NCI-H187 (cell line): ENCODE measurements at regions not wholly inside any gene's neighbourhood (a gene's known extent, or its start where the extent isn't known, plus 50 kb on each side); places are given as distances from the start of the nearest gene placed in this dataset.

Experiments
- DNase-seq, 2 experiments: peaks; one replicate each; lab custom pipeline; 2025; lab: John Stamatoyannopoulos, UW

DNA sequence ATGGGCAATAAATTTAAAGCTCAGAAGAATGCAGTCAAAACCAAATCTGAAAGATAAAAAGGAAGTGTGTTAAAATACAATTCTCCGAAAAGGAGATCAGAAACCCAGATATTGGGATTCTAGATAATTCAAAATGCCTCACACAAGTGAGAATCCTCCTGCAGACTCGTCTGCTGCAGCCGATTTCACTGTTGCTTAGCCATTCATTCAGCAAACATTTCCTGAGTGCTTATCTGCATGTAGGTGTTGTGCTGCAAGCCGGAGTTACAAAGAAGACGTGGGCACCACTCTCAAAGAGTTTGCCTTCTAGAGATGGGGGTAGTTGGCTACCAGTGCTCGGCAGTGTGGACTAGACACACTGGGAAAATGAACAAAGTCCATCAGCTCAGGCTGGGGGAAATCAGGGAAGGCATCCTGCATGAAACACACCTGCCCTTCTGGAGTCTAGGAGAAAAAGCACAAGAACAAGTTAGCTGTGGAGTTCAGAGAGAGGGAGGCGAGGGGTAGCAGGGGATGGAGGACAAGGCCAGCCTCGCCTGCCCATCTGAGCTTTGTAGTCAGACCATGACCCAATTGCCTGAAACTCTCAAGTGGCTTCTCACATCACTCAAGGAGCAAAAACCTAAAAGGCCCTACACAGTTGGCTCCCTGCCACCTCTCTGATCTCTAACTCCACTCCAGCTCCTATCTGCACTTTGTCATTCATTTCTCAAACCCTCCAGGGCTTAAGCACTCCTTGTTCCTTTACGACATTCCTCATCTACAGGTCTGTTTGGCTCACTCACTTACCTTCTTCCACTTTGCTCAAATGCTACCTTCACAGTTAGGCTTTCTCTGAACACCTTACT, 310.0 kb upstream of the DDHD1 start:
- DNase-seq, result peak; percentile 94

DNA sequence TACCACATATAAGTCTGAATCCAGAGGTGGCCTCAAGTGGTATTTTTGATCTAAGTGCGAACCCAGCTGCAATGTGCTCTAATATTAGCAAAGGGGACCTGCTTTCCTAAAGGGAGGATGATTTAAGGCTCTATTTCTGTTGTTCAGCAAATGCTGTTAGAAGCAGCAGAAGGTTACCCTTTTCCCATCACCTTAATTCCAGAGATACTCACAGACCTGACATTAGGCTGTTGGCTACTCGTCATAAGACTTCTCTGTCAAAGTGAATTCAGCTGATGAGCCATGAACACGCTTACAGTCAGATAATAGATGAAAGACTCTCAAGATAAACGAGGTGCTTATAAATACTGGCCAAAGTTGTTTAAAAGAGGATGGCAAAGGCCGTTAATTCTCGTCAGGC, 308.7 kb upstream of the DDHD1 start:
- peak; percentile 43 to 93 for DNase-seq

DNA sequence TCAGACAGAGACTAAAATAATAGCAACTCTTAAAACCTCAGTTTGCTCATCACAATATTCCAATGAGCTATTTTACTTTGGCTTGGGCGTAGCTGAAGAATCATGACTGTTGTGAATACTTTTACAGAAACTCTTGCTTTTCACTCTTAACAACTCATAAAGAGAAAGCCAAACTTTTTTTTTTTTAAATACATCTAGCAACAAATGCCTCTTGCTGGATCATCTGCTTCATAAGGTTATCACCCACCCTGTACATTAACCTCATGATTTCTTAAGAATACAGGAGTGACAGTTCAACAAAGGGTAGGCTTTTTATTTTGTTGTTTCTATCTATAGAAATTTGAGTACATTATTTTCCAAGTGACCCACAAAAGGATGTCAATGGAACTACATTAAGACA, 307.4 kb upstream of the DDHD1 start:
- no peak for DNase-seq

DNA sequence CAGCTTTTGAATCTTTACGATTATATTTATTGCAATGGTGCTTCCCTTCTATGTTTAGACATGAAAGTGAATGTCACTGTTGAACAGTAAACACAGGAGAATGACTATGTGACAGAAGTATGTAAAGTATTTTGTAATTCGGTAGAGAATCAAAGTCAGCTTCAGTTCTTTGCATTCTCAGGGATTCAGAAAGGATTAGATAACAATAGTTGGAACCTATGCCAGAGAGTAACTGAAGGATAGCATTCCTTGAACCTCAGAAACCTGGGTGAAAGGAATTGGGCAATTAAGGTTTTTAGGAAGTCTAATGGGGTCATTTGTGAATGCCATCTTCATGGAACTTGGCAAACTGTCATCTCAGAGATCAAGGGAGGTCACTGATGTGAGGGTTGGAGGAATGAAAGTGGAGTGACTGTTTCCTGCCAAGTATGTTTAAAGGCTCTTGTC, 305.3 kb upstream of the DDHD1 start:
- DNase-seq, result no peak

DNA sequence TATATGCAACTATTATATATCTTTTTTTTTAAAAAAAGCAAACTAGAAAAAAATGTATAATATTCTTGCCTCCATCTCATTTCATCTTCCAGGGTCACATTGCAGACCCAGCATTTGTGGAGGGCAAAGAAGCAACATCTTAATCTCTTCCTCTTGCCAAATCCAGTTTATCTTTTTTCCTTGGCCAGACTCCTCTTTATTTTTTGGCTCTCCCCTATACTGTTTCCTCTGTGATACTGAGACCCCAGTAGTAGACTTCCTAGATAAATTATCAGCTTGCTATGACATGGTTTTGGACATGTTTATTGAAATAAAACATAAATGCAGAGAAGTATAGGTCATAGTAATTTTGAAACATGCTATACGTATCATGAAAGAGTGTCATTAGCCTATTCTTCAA, 303.8 kb upstream of the DDHD1 start:
- DNase-seq, result no peak

DNA sequence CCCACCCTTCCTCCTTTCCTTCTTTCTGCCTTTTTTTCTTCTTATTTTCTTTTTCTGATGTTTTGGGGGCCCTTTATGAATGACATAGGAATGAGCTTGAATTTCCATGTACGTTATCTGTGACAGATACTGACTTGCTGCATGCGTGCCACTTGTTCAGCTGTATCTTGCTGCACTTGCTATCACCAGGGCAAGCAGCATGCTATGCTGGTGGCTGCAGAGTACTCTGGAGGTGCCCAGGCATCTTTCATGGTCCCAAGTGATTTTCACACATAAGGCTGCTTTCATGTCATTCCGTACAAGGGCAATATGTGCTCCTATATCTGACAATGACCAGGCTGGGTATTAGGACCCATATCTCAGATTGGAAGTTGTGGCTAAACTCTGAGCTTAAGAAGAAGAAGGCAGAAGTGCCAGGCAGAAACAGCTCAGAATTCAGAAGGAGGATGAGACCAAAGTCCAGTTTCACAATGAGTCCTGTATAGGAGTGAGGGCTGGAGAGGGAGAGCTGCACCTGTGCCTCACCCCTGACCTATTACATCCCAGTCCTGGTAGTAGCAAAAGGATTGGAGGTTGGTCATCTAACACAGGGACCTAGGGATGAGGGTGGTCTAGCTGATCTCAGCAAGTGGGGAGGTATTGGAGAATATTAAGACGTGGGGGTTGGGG, 299.0 kb upstream of the DDHD1 start:
- no peak for DNase-seq

DNA sequence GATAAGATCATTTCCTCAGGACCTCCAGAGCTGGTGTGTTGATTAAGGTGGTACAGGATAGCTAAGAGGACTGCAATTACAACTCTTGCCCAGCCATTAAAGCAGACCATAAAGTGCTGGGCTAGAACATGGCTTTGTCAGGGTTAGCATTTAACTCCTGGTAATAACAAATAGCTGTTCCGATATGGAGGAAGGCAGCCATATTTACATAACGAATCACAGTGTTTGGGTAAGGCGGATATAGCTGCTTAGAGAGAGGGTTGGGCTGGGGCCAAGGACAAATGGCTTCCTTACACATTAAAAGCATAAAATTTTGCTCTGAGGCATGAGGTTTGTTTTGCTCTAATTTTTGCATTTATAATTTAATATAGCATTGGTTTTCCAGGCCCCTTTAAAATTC, 297.7 kb upstream of the DDHD1 start:
- no peak for DNase-seq

DNA sequence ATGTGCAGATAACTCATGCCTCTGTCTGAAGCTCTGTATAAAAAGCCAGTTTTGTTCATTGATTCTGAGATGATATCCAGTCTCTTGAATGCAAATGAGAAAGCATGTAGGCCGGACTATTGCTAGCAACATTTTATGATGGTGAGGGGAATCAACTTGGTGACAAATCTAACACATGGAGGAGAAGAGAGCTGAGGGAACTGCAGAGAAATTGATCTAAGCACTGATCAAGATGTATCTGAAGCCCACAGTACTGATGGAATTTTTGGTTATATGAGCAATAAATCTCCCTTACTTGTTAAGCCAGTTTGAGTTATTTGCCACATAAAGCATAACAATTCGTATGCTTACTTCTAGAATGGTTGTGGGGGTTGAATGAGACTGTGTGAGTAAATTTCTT, 295.6 kb upstream of the DDHD1 start:
- no peak for DNase-seq

DNA sequence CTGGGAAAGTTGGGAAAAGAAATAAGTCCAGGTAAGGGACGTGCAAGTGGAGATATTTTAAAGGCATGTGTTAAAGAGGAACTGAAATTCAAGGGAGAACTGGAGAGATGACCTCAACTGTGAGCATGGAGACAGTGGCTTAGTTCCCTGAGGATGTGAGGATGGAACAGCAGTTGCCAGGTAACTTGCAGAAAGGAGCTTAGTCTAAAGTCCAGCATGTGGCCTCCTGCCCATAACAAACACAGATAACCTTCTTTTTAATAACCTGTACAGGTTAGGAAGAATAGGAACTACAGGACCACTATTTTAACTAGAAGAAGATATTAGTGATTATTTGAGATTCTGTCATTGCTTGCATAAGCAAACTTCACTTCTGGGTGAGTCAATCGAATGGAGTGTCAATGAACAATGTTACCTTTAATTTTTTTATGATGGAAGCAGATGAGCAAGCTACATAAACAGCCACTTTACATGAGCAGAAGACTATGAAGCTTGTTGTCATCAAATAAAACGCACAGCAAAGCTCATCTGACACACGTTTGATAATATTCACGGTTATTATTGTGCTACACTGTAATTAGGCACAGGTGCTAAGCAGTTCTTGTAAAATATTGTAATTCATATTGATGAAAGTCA, 291.7 kb upstream of the DDHD1 start:
- no peak for DNase-seq

DNA sequence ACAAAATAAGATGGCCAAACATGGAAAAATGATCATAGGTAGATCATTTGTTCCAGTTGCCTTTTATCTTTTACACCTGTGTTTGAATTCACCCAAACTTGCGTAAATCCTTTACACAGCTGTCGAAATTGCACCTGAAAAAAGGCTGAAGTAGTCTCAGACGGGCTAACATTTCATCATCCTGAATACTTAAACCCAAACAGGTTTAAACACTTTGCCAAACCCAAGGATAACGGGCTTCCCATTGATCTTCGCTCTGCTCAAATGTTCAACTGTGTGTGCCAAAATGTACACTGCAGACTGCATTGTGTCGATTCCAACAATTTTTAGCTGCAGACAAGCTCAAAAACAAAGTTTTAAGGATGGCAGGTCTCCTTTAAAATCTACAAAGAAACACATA, 288.7 kb upstream of the DDHD1 start:
- DNase-seq, result no peak

DNA sequence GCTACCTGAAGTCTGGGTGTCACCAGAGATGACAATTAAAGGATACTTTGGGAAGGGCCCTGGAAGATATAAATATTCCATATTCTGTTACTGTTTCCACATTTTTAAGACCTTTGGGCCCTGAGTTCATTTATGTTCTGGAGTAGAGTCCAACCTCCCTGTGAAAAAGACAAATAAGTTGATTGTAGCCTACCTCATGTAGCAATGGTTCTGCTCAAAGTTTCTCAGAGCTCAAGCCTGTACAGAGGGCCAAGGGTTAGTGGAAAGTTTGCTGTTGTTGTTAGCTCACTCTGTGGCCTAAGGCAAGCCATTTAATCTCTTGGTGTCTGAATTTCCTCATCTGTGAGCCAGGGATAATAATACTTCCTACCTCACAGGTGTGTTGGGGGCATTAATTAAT, 284.7 kb upstream of the DDHD1 start:
- DNase-seq, result no peak

DNA sequence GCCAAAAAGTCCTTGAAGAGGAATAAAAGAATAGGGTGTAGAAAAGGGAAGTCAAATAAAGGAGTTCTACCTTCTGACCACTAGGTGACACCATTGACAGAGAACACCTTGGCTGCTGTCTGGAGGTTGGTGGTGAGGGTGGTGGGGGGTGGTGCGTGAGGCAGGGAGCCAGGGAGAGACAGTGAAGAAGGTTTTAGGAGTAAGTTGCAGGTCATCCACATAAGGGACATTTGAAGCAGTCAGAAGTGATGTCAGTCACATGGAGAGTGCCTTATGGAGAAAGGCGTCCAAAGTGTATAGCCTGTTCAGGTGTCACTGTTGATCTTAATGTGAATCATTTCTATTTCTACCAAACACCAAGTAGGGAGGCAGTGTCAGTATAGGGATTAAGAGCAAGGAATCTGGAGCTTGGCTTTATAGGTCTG, 279.3 kb upstream of the DDHD1 start:
- peak in 1 of 2 experiments; percentile 12 for DNase-seq

DNA sequence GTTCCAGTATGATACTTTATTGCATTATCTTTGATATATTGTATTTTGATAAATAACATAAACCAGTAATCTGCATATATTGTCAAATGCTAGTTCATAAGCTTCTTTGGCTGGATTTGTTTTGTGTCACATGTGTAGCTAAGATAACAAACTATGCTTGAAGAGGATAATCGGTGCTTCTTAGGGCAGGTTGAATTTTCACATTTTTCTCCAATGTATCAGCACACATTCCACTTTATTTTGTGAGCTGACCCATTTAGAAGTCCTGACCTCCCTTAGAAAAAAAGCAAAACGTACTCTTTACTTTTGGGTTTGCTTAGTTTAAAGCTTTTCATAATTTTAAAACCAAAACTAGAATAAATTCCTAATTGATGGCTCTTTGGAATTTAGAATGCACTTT, 277.7 kb upstream of the DDHD1 start:
- no peak for DNase-seq

DNA sequence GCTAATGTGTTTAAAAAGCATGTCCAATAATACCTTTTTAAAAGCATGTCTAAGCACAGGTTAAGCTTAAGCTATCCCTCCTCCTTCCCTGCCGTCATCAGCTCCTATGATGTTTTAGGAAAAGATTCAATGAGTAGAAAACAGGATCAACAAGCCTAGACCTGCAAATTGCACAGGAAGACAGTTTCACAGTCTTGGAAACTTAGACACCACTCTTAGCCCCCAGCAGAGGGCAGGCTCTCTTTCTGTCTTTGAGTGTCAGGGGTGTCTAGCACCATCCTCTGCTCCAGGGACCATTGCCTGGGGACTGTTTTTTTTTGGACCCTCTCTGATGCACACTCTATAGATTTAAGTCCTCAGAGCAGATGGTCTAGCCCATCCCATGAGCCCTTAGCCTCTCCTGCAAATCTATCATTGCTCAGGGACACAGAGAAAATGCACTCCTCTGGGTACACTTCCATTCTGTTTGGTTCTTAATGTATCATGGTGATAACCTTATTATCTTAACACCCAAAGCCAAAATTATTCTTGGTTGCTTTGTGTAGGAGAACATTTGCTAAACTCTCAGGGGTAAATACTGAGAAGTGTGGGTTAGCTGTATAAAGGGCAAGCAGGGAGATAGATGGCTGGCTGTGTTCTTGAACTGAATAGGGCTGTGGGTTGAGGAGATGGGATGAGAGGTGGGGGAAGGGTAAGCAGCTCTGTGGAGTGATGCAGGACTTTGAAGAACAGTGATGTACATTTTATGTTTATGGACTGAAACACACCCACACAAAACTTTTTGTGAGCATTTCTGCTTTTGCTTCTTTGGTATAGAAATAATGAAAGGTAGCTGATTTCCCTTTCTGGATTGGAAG, 259.9 kb upstream of the DDHD1 start:
- DNase-seq, result no peak

DNA sequence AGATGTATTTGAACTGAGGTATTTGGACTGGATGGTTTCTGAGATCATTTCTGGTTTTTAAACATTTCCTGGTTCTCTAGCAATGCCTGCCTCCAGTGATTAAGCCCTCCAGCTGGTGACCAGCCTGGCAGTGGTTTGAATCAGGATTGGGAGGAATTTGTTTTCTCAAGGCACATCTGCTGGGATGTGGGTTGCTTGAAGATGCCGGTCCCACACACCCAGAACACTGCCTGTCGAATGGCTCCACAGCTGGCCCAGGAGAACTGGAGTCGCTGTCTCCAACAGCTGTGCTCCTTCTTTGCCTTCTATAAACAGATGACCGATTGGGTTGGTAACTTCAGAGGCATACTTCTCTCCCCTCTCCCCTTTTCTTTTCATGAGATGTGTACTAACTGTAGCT, 258.0 kb upstream of the DDHD1 start:
- DNase-seq, result no peak

DNA sequence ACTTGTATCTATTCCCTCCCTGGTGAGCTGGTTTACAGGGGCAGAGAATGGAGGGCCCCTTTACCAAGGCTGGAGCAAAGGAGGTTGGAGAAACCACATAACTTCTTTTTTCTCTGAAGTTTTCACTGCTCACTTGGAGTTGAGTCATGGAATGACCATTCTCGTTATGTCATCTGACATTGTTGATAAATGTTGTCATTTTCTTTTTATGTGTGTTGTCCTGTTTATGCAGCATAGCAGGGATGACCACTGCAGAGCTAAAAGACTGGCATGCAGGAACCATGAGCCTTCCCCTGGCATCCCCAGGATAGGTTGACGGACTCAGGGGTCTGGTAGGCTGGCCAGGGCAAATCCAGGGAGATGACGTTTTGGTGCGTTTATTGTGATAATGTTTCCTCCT, 256.8 kb upstream of the DDHD1 start:
- DNase-seq, result no peak

DNA sequence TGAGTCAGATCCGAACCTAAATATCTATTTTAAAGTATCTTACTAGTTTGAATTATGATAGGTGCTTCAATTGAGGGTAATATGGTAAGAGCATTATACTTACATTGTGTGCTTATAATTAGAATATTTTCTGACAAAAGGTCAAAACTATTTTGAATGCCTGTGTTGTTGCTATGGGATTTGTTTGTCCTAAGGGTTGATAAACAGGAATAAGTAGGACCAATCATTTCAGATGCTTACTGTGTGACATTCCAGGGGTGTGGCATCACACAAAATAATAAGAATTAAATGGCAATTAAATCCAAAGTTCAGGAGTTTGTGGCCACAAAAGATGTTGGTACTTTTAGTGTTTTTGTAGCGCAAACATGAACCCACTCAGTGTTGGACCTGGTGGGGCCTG, 256.2 kb upstream of the DDHD1 start:
- DNase-seq, result no peak

DNA sequence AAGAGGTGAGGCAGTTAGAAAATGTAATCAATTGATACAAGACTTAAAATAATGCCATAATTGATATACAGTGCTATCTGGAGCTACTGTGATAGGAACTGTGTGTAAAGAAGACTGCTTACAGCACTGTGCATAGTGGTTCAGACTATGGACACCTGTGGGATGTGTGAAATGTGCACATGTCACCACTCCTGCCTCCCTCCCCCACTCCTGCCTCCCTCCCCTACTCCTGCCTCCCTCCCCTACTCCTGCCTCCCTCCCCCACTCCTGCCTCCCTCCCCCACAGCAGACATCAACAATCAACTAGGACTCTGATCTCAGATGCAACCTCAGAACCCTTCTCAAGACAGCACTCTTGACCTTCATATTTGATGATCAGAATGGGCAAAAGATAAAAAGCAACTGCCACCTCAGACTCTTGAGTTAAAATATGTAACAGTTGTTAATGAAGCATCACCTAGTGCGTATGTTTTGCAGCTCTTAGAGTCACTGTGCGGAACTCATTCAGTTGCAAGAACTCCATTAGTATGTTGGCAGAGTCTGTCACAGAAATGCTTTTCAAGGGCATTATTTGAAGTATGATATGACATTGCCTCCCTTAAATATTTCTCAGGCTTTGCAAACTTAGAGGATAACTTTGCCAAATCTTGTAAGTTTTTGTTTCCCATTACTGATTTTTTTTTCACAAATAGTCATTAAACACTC, 255.2 kb upstream of the DDHD1 start:
- DNase-seq, result peak; percentile 70 to 82

DNA sequence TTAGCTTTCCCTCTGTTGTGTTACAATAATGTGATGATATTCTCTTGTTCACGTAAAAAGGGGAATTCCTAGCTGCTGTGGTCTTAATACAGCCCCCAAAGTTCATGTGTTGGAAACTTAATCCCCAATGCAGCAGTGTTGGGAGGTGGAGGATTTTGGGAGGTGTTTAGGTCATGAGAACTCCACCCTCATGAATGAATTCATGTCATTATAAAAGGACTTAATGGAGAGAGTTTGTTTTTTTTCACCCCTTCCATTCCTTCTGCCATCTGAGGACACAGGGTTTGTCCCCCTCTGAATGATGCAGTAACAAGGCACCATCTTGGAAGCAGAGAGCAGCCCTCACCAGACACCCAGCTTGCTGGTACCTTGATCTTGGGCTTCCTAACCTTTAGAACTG, 253.4 kb upstream of the DDHD1 start:
- no peak for DNase-seq

DNA sequence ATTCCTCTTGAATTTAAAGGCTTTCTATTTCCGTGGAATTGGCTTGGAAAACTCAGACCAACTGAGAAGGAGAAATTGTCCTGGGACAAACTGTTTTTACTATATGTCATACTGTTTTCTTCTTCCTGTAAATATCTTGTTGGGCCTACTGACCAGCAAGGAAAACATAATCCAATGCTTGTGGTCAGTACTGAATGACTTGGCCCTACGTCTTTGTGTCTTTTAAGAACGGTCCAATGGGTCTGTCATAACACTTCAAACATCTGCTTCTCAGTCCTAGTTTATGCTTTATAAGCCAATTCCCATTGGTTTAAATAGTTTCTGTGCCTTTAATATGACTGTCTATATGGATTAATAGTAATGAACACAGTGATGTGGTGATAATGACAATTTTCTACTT, 248.5 kb upstream of the DDHD1 start:
- no peak for DNase-seq

DNA sequence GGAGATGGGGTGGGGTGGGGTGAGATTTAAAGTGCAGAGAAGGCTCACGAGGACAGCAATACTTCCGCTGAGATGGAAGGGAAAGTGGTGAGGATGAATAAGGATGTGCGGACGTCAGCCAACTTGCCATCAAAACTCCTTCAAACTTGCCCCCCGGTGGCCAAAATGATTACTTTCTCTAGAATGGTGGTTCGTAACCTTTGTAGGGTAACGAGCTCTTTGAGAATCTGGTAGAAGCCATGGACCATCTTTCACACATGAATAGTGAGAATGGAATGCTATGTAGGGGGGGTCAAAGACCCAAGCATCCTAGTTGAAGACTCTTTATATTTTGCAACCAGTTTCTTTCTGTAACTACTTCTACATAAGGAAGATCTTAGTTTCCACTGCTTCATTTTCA, 245.9 kb upstream of the DDHD1 start:
- no peak for DNase-seq

DNA sequence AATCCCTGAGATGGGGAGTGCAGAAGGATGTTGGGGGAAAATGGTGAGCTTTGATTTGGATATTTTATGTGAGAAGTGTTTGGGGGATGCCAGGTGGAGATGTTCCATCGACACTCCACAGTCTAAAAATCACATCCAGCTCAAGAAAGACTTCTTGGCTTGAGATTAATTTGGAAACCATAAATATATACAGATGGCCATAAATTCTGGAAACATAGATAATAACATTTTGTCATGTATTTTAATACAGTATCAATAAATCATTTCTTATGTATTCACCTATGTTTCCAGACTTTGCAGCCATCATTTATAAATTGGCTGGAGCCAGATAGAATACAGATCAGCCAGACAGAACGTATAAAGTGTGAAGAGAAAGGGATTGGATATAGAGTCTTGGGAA, 245.5 kb upstream of the DDHD1 start:
- no peak for DNase-seq
